Mesendoderm (in vitro differentiated cells): ENCODE measurements at regions not wholly inside any gene's neighbourhood (a gene's known extent, or its start where the extent isn't known, plus 50 kb on each side); places are given as distances from the start of the nearest gene placed in this dataset.

ENCODE experiments used
- DNase-seq: peaks from one replicate; pipeline ENCODE4 v3.0.0; 2013
- H2AK5ac ChIP-seq: 2 replicates; pipeline ENCODE4 v1.6.1; 2013; ENCODE audit warnings: low read length, inconsistent platforms
- H2BK120ac ChIP-seq: 2 replicates; pipeline ENCODE4 v1.6.1; 2013; ENCODE audit warnings: low read depth, mild to moderate bottlenecking, low read length, moderate library complexity, mixed read lengths
- H2BK15ac ChIP-seq: replicated peaks from 2 replicates; pipeline ENCODE4 v1.6.1; 2013; ENCODE audit warnings: low read depth, mild to moderate bottlenecking, moderate library complexity
- H2BK5ac ChIP-seq: 2 replicates; pipeline ENCODE4 v1.6.1; 2013; ENCODE audit warnings: low read length, inconsistent platforms
- H3K18ac ChIP-seq: 2 replicates; pipeline ENCODE4 v1.6.1; 2013; ENCODE audit warnings: mild to moderate bottlenecking, low read length, mixed read lengths
- H3K23ac ChIP-seq: one replicate; pipeline ENCODE4 v1.6.1; 2013; ENCODE audit warnings: low read length
- H3K27ac ChIP-seq: 2 replicates; pipeline ENCODE4 v1.5.1; 2013; ENCODE audit warnings: low read depth, mild to moderate bottlenecking, inconsistent platforms, low read length, moderate library complexity
- H3K27me3 ChIP-seq: 2 replicates; pipeline ENCODE4 v1.6.1; 2013; ENCODE audit warnings: low read length, control low read depth, mild to moderate bottlenecking, inconsistent platforms; ENCODE audit not compliant: insufficient read depth, poor library complexity
- H3K36me3 ChIP-seq: 2 replicates; pipeline ENCODE4 v1.6.1; 2013; ENCODE audit warnings: low read length, inconsistent platforms; ENCODE audit not compliant: control insufficient read depth, insufficient read depth
- H3K4ac ChIP-seq: one replicate; pipeline ENCODE4 v1.6.1; 2013; ENCODE audit warnings: low read depth, mild to moderate bottlenecking, low read length, moderate library complexity
- H3K4me1 ChIP-seq: 2 replicates; pipeline ENCODE4 v1.6.1; 2013; ENCODE audit warnings: low read depth, low read length, inconsistent platforms; ENCODE audit not compliant: control insufficient read depth
- H3K4me2 ChIP-seq: 2 replicates; pipeline ENCODE4 v1.6.1; 2013; ENCODE audit warnings: low read length
- H3K4me3 ChIP-seq: 2 replicates; pipeline ENCODE4 v1.5.1; 2013; ENCODE audit warnings: mild to moderate bottlenecking, low read length
- H3K56ac ChIP-seq: one replicate; pipeline ENCODE4 v1.6.1; 2013; ENCODE audit warnings: low read length
- H3K79me1 ChIP-seq: 2 replicates; pipeline ENCODE4 v1.6.1; 2013; ENCODE audit warnings: low read length, inconsistent platforms
- H3K79me2 ChIP-seq: 2 replicates; pipeline ENCODE4 v1.6.1; 2013; ENCODE audit warnings: mild to moderate bottlenecking, low read length; ENCODE audit not compliant: control insufficient read depth, insufficient read depth
- H3K9ac ChIP-seq: 2 replicates; pipeline ENCODE4 v1.6.1; 2013; ENCODE audit warnings: low read length, inconsistent platforms
- H4K5ac ChIP-seq: one replicate; pipeline ENCODE4 v1.6.1; 2013; ENCODE audit warnings: low read length
- H4K8ac ChIP-seq: one replicate; pipeline ENCODE4 v1.6.1; 2013; ENCODE audit warnings: low read depth, mild to moderate bottlenecking, control low read depth, low read length, moderate library complexity
- WGBS: extraction: QIAGEN DNeasy Blood & Tissue Kit; methylation state at CpG from one replicate; pipeline ENCODE4 v1.1.7; 2013; ENCODE audit warnings: low lambda C conversion rate, missing lambda C conversion rate; ENCODE audit not compliant: insufficient coverage; ENCODE audit errors: extremely low coverage; 5-methylcytosine and 5-hydroxymethylcytosine counted together

DNA sequence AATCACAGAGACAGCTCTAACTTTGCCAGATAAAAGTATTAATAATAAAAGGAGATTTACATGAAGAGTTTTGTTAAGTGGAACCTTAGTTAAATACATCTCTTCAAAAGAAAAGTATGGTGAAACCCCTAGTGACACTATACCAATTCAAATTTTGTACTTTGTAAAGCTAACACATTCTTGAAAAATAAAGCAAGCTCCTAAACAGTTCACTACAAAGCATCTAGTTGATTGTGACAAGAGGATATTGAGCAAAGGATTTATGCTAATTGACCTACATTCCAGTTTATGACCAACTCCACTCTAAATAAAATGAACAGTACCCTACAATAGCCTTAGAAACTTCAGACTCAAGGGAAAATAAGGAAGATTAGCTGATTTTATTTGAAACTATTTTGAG, 69.4 kb upstream of the WDR17 start:
- Histone ChIP-seq H3K27ac (no peak overlapping the region), H4K8ac (no peak overlapping the region), H3K18ac (no peak overlapping the region), H2BK5ac (no peak overlapping the region), H2BK15ac (no peak overlapping the region), H3K4me2 (no peak overlapping the region), H3K4me3 (no peak overlapping the region), H3K36me3 (no peaks in the 10 kb centered on the region), H3K79me1 (no peaks in the 10 kb centered on the region), H2BK120ac (no peak overlapping the region), H3K4ac (no peak overlapping the region), H3K79me2 (no peaks in the 10 kb centered on the region), H3K27me3 (no peaks in the 10 kb centered on the region), H4K5ac (no peak overlapping the region), H3K4me1 (no peaks in the 10 kb centered on the region), H3K56ac (no peak overlapping the region), H3K9ac (no peak overlapping the region), H2AK5ac (no peak overlapping the region), H3K23ac (no peak overlapping the region)
- no peak for DNase-seq

DNA sequence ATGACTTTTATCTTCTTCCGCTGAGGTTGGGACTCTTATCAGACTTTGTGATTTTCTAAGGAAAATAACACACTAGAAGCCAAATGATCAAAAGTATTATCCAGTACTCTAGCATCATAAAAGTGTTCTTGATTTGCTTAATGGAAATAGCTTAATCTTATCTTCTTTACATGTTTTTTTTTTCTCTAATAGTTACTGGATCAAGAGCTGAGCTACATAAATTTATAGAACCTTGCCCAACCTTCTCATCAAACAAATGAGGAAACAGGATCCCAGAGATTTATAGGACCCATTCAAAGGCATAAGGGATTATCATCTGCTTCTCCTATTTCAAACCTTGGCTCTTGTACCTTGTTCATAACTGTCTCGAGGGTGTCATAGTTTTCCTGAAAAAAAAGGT, 68.3 kb upstream of the WDR17 start:
- Histone ChIP-seq H3K27me3 (no peaks in the 10 kb centered on the region), H4K5ac (no peak overlapping the region)
- WGBS: no CpG with 5 or more reads among the region's 2 CpGs

GRCh38 chr4:175998782-175999181, 66.9 kb upstream of the WDR17 start:
- H4K8ac ChIP-seq: no peak overlapping the region
- H3K23ac ChIP-seq: no peak overlapping the region
- H3K4me2 ChIP-seq: no peak overlapping the region
- no peaks in the 10 kb centered on the region for H3K79me2 ChIP-seq
- H3K56ac ChIP-seq: no peak overlapping the region
- H3K4ac ChIP-seq: no peak overlapping the region
- H3K4me1 ChIP-seq: no peaks in the 10 kb centered on the region
- no peaks in the 10 kb centered on the region for H3K79me1 ChIP-seq
- H3K18ac ChIP-seq: no peak overlapping the region
- H3K9ac ChIP-seq: no peak overlapping the region
- H2BK5ac ChIP-seq: no peak overlapping the region
- H2BK15ac ChIP-seq: no peak overlapping the region
- H3K27ac ChIP-seq: no peak overlapping the region
- H2AK5ac ChIP-seq: no peak overlapping the region
- H2BK120ac ChIP-seq: no peak overlapping the region
- H4K5ac ChIP-seq: no peak overlapping the region
- no peaks in the 10 kb centered on the region for H3K36me3 ChIP-seq
- peak; percentile 93 for DNase-seq
- H3K4me3 ChIP-seq: no peak overlapping the region
- H3K27me3 ChIP-seq: no peaks in the 10 kb centered on the region

More for the DNA sequence above, 68.3 kb upstream of the WDR17 start:
- Histone ChIP-seq H3K4me1 (no peaks in the 10 kb centered on the region), H2BK15ac (no peak overlapping the region), H2BK5ac (no peak overlapping the region), H3K27ac (no peak overlapping the region), H3K4me3 (no peak overlapping the region), H3K4me2 (no peak overlapping the region), H2BK120ac (no peak overlapping the region), H3K56ac (no peak overlapping the region), H3K9ac (no peak overlapping the region), H4K8ac (no peak overlapping the region), H2AK5ac (no peak overlapping the region), H3K23ac (no peak overlapping the region), H3K79me2 (no peaks in the 10 kb centered on the region), H3K36me3 (no peaks in the 10 kb centered on the region), H3K18ac (no peak overlapping the region), H3K79me1 (no peaks in the 10 kb centered on the region), H3K4ac (no peak overlapping the region)
- DNase-seq: no peak

GRCh38 chr4:175999944-176000343, 65.7 kb upstream of the WDR17 start:
- no peak overlapping the region for H2AK5ac ChIP-seq
- H3K4me1 ChIP-seq: no peaks in the 10 kb centered on the region
- no peak overlapping the region for H2BK120ac ChIP-seq
- H3K27me3 ChIP-seq: no peaks in the 10 kb centered on the region
- H3K18ac ChIP-seq: no peak overlapping the region
- WGBS: no CpG with 5 or more reads among the region's 2 CpGs
- no peak overlapping the region for H3K4me3 ChIP-seq
- H3K4ac ChIP-seq: no peak overlapping the region
- H3K79me1 ChIP-seq: no peaks in the 10 kb centered on the region
- H3K4me2 ChIP-seq: no peak overlapping the region
- H4K8ac ChIP-seq: no peak overlapping the region
- H3K27ac ChIP-seq: no peak overlapping the region
- no peak overlapping the region for H3K56ac ChIP-seq
- peak; percentile 13 for DNase-seq
- no peak overlapping the region for H2BK15ac ChIP-seq
- H3K23ac ChIP-seq: no peak overlapping the region
- no peaks in the 10 kb centered on the region for H3K79me2 ChIP-seq
- no peak overlapping the region for H2BK5ac ChIP-seq
- no peak overlapping the region for H4K5ac ChIP-seq
- H3K36me3 ChIP-seq: no peaks in the 10 kb centered on the region
- H3K9ac ChIP-seq: no peak overlapping the region

DNA sequence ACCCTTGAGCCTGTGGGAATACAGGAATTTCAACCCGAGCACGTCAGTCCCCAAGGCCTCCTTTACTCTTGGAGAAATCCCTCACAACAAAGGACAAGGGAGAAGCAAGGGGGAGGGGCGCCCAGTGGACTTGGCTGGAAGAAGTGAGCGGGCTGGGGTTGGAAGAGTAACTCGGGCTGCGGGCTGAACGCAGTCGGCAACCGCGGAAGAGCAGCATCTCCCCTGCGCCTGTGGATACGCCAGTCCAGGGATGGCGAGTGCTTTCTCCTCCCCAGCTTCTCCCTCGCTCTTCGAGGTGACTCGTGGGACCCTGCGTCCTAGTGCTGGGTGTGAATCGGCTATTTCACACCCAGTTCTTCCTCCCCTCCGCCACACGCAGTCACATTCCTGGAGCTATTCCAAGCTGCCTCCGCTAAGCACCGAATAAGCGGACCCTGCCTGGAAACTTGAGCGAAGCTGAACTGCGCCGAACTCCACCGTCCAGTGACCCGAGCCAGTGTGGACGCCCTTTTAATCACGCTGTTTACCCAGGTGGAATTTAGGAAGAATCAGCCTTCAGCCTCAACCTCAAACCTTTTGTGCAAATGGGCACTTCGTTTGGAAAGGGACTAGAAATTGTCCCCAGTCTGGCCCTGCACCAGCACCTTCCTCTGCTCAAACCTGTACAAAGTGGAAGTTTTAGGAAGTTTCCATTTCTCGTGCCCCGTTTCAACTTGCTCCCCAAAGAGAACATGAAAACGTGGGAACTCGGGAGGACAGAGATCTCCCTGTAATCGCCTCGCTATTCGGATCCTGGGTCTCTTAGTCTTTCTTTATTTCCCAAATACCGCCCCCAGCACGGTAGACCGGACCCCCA, 64.3 kb upstream of the WDR17 start:
- Histone ChIP-seq H4K8ac (no peak overlapping the region), H3K79me2 (no peaks in the 10 kb centered on the region), H3K56ac (peak overlapping the region; percentile 86), H3K9ac (peak overlapping the region; percentile 82), H3K27ac (no peak overlapping the region), H3K79me1 (no peaks in the 10 kb centered on the region), H2BK5ac (peak overlapping the region; percentile 42), H3K4ac (no peak overlapping the region), H3K4me2 (peak overlapping the region; percentile 69), H2AK5ac (no peak overlapping the region), H4K5ac (no peak overlapping the region), H3K18ac (peak overlapping the region; percentile 13), H3K27me3 (no peaks in the 10 kb centered on the region), H3K36me3 (no peaks in the 10 kb centered on the region), H2BK15ac (peak overlapping the region; percentile 39), H3K23ac (peak overlapping the region; percentile 67), H3K4me1 (no peaks in the 10 kb centered on the region), H2BK120ac (no peak overlapping the region), H3K4me3 (peak overlapping the region; percentile 43)
- peak; percentile 95 for DNase-seq
- WGBS: no CpG with 5 or more reads among the region's 41 CpGs
